Glutamatergic neuron (in vitro differentiated cells): ENCODE measurements at regions not wholly inside any gene's neighbourhood (a gene's known extent, or its start where the extent isn't known, plus 50 kb on each side); places are given as distances from the start of the nearest gene placed in this dataset.

ENCODE experiments used
- DNase-seq: peaks from one replicate; pipeline ENCODE4 v3.0.0; 2022
- H3K27ac Mint-ChIP-seq: one replicate; pipeline ENCODE4 v1.8.0; 2020; ENCODE audit warnings: mild to moderate bottlenecking, mixed read lengths, inconsistent platforms; ENCODE audit not compliant: unreplicated experiment
- H3K27me3 Mint-ChIP-seq: one replicate; pipeline ENCODE4 v1.8.0; 2020; ENCODE audit warnings: mild to moderate bottlenecking, moderate library complexity, mixed read lengths, inconsistent platforms; ENCODE audit not compliant: unreplicated experiment
- H3K36me3 Mint-ChIP-seq: one replicate; pipeline ENCODE4 v1.8.0; 2020; ENCODE audit warnings: mild to moderate bottlenecking, mixed read lengths, inconsistent platforms; ENCODE audit not compliant: unreplicated experiment
- H3K4me1 Mint-ChIP-seq: one replicate; pipeline ENCODE4 v1.8.0; 2020; ENCODE audit warnings: mild to moderate bottlenecking, low read depth, mixed read lengths, inconsistent platforms; ENCODE audit not compliant: unreplicated experiment
- H3K4me3 Mint-ChIP-seq: one replicate; pipeline ENCODE4 v1.8.0; 2020; ENCODE audit warnings: mild to moderate bottlenecking, mixed read lengths, inconsistent platforms; ENCODE audit not compliant: unreplicated experiment
- H3K9me3 Mint-ChIP-seq: one replicate; pipeline ENCODE4 v1.8.0; 2020; ENCODE audit warnings: mild to moderate bottlenecking, moderate library complexity, mixed read lengths, inconsistent platforms; ENCODE audit not compliant: unreplicated experiment
- CTCF ChIP-seq: fragments of 200-600 bp; sonication (generic); IDR thresholded peaks from one replicate; pipeline ENCODE4 v1.5.0; 2021; ENCODE audit not compliant: partially characterized antibody, unreplicated experiment

GRCh38 chr4:162221148-162221547 is 57.3 kb upstream of the FSTL5 start:
- H3K9me3 Mint-ChIP-seq, result no peaks in the 10 kb centered on the region
- H3K36me3 Mint-ChIP-seq, result no peaks in the 10 kb centered on the region
- H3K4me1 Mint-ChIP-seq, result no peaks in the 10 kb centered on the region
- no peaks in the 10 kb centered on the region for H3K27me3 Mint-ChIP-seq
- H3K4me3 Mint-ChIP-seq, result no peak overlapping the region
- TF ChIP-seq CTCF, result no peak
- H3K27ac Mint-ChIP-seq, result no peak overlapping the region
- DNase-seq, result no peak
